RWPE2 (cell line): ENCODE measurements at regions not wholly inside any gene's neighbourhood (a gene's known extent, or its start where the extent isn't known, plus 50 kb on each side); places are given as distances from the start of the nearest gene placed in this dataset.

ENCODE experiments used
- ATAC-seq: fragments of 200-7000 bp; cut with Tn5 transposase; 3 replicates; pipeline ENCODE4 v1.9.1; 2021; ENCODE audit warnings: low read depth
- DNase-seq: peaks from one replicate; pipeline ENCODE4 v3.0.0-alpha.2; 2020; ENCODE audit warnings: low spot score
- H3K27ac ChIP-seq: fragments of 450-650 bp; 2 replicates; pipeline ENCODE4 v1.5.1; 2017; ENCODE audit warnings: mild to moderate bottlenecking; ENCODE audit not compliant: poor library complexity, severe bottlenecking
- H3K27me3 ChIP-seq: fragments of 250-450 bp; sonication (Bioruptor Pico); 2 replicates; pipeline ENCODE4 v1.5.1; 2021; ENCODE audit warnings: mild to moderate bottlenecking, moderate library complexity; ENCODE audit not compliant: insufficient read depth, poor library complexity, severe bottlenecking
- H3K36me3 ChIP-seq: fragments of 250-450 bp; sonication (Bioruptor Pico); 2 replicates; pipeline ENCODE4 v1.5.1; 2020; ENCODE audit warnings: low read depth, mild to moderate bottlenecking, moderate library complexity
- H3K4me1 ChIP-seq: fragments of 250-450 bp; sonication (Bioruptor Pico); 2 replicates; pipeline ENCODE4 v1.5.1; 2021; ENCODE audit warnings: mild to moderate bottlenecking, moderate library complexity; ENCODE audit not compliant: insufficient read depth, poor library complexity, severe bottlenecking
- H3K4me3 ChIP-seq: fragments of 250-450 bp; sonication (Bioruptor Pico); 2 replicates; pipeline ENCODE4 v1.5.1; 2021; ENCODE audit warnings: mild to moderate bottlenecking, moderate library complexity; ENCODE audit not compliant: severe bottlenecking
- H3K9me3 ChIP-seq: fragments of 250-450 bp; sonication (Bioruptor Pico); 2 replicates; pipeline ENCODE4 v1.5.1; 2021; ENCODE audit warnings: mild to moderate bottlenecking, moderate library complexity; ENCODE audit not compliant: severe bottlenecking
- TF ChIP-seq, protein P1 (sequence below): fragments of 450-650 bp; IDR thresholded peaks from one replicate; pipeline ENCODE4 v1.5.1; 2017; ENCODE audit warnings: mild to moderate bottlenecking, moderate library complexity; ENCODE audit not compliant: poor library complexity, severe bottlenecking

DNA sequence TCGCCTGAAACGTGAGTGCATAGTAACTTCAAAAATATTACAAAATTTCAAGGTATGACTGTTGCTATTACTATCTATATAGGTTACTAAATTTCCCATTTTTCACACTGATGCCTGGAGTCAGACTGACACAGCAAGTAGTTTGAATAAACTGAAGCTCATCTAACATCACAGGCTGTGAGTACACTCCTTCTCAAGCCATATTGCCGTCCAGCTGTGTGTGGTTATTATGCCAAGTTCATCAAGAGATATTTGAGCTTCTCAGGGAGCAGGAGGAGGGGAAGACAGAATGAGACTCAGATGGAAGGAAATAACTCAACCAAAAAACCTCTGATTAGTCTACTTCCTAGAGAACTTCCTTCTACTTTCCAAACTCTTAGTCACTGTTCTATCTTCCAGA, 473.9 kb downstream of the TOX3 start:
- no peak overlapping the region for H3K27ac ChIP-seq
- H3K9me3 ChIP-seq: no peaks in the 10 kb centered on the region
- H3K36me3 ChIP-seq: no peaks in the 10 kb centered on the region
- no peak overlapping the region for H3K4me3 ChIP-seq
- peaks cover 8% of the 10 kb centered on the region for H3K27me3 ChIP-seq
- no peak for DNase-seq
- TF ChIP-seq, protein P1, sequence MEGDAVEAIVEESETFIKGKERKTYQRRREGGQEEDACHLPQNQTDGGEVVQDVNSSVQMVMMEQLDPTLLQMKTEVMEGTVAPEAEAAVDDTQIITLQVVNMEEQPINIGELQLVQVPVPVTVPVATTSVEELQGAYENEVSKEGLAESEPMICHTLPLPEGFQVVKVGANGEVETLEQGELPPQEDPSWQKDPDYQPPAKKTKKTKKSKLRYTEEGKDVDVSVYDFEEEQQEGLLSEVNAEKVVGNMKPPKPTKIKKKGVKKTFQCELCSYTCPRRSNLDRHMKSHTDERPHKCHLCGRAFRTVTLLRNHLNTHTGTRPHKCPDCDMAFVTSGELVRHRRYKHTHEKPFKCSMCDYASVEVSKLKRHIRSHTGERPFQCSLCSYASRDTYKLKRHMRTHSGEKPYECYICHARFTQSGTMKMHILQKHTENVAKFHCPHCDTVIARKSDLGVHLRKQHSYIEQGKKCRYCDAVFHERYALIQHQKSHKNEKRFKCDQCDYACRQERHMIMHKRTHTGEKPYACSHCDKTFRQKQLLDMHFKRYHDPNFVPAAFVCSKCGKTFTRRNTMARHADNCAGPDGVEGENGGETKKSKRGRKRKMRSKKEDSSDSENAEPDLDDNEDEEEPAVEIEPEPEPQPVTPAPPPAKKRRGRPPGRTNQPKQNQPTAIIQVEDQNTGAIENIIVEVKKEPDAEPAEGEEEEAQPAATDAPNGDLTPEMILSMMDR: no peak
- no peaks in the 10 kb centered on the region for H3K4me1 ChIP-seq
- ATAC-seq: no peak

GRCh38 chr16:52071101-52071500, 475.8 kb downstream of the TOX3 start:
- ATAC-seq (no peak), DNase-seq (no peak)
- Histone ChIP-seq H3K27me3 (peaks cover 8% of the 10 kb centered on the region), H3K27ac (no peak overlapping the region), H3K36me3 (no peaks in the 10 kb centered on the region), H3K9me3 (no peaks in the 10 kb centered on the region), H3K4me1 (no peaks in the 10 kb centered on the region), H3K4me3 (no peak overlapping the region)
- TF ChIP-seq, protein P1: no peak

DNA sequence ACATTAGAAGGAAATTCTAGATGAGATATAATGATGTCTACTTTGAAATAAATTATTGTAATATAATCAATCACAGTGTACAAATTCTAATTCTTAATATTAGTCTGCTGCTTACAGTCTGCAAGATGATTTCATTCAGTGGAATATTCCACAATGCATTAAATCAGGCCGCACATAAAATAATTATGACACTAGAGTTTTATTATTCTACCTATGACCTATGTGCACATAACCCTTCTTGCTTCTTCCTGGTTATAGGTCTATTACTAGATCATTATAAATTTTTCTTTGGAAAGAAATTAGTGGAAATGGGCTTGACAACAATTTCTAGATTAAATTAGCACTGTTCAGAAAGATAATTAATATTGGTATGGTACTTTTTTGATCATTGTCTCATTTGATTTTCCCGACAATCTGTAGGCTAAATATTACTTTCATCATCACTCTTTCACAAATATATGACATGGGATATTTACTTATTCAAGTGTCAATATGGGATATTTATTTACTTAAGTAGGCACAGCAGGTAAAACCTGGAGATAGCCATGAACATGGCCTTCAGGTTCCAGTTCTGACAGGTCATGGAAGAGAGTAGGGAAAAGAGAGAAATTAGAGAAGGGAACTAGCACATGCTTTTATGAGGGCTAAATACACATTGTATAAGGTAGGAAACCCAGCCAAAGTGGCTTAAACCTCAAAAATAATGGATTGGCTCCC, 476.4 kb downstream of the TOX3 start:
- ATAC-seq (no peak), DNase-seq (no peak)
- Histone ChIP-seq H3K4me3 (no peak overlapping the region), H3K4me1 (no peaks in the 10 kb centered on the region), H3K36me3 (no peaks in the 10 kb centered on the region), H3K9me3 (no peaks in the 10 kb centered on the region), H3K27ac (no peak overlapping the region), H3K27me3 (peaks cover 13% of the 10 kb centered on the region)
- TF ChIP-seq, protein P1: no peak

DNA sequence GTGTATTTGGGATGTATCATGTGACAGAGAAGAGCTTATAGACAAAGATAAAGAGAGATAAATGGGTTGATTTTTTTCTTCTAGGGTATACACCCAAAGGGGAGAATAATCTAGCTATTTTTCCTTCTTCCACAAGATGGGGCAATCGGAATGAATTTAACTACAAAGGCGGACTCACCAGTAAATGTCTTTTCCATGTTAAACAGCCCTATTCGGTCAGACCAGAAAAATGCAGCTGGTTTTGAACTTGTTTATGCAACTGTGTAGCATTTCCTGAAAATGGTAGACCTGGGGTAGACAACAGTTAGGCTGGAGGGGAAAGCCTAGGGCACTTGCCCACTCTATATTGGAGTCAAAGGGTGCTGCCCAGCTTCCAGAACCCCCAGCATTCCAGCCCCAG, 477.1 kb downstream of the TOX3 start:
- H3K4me1 ChIP-seq: no peaks in the 10 kb centered on the region
- DNase-seq (no peak), ATAC-seq (peak; percentile 61)
- H3K27me3 ChIP-seq: peaks cover 15% of the 10 kb centered on the region
- no peak overlapping the region for H3K27ac ChIP-seq
- TF ChIP-seq, protein P1: peak; percentile 46
- H3K36me3 ChIP-seq: no peaks in the 10 kb centered on the region
- no peak overlapping the region for H3K4me3 ChIP-seq
- H3K9me3 ChIP-seq: no peaks in the 10 kb centered on the region

- DNase-seq: no peak
Observed at GRCh38 chr16:52068447-52069074, 478.4 kb downstream of the TOX3 start.

More at GRCh38 chr16:52068447-52069074, 478.4 kb downstream of the TOX3 start:
- peak; percentile 44; the same call in 1 of the 3 replicates for ATAC-seq
- peaks cover 14% of the 10 kb centered on the region for H3K27me3 ChIP-seq
- no peak overlapping the region for H3K27ac ChIP-seq
- H3K9me3 ChIP-seq: no peaks in the 10 kb centered on the region
- no peak overlapping the region for H3K4me3 ChIP-seq
- TF ChIP-seq, protein P1: peak; percentile 50
- H3K4me1 ChIP-seq: no peaks in the 10 kb centered on the region
- H3K36me3 ChIP-seq: no peaks in the 10 kb centered on the region
